KMS-11 (cell line): ENCODE measurements at regions not wholly inside any gene's neighbourhood (a gene's known extent, or its start where the extent isn't known, plus 50 kb on each side); places are given as distances from the start of the nearest gene placed in this dataset.

ENCODE experiments used
- H2AFZ ChIP-seq: fragments of 200-600 bp; sonication (generic); 2 replicates; pipeline ENCODE4 v1.6.1; 2016; ENCODE audit warnings: antibody characterized with exemption, mixed run types, low read depth
- H3K27ac ChIP-seq: fragments of 200-600 bp; sonication (generic); 2 replicates; pipeline ENCODE4 v1.6.1; 2016; ENCODE audit warnings: mild to moderate bottlenecking, mixed run types
- H3K27me3 ChIP-seq: fragments of 200-600 bp; sonication (generic); 2 replicates; pipeline ENCODE4 v1.6.1; 2017; ENCODE audit warnings: mild to moderate bottlenecking, low read depth, mixed run types, moderate library complexity; ENCODE audit not compliant: insufficient read depth
- H3K36me3 ChIP-seq: fragments of 200-600 bp; sonication (generic); 2 replicates; pipeline ENCODE4 v1.6.1; 2017; ENCODE audit warnings: mild to moderate bottlenecking, mixed run types; ENCODE audit not compliant: insufficient read depth
- H3K4me1 ChIP-seq: fragments of 200-600 bp; sonication (generic); 2 replicates; pipeline ENCODE4 v1.6.1; 2016; ENCODE audit warnings: mild to moderate bottlenecking, low read depth, mixed run types; ENCODE audit not compliant: poor library complexity, severe bottlenecking
- H3K4me2 ChIP-seq: fragments of 200-600 bp; sonication (generic); 2 replicates; pipeline ENCODE4 v1.7.0; 2016; ENCODE audit warnings: mild to moderate bottlenecking, mixed run types
- H3K4me3 ChIP-seq: fragments of 200-600 bp; sonication (generic); IDR thresholded peaks from 2 replicates; pipeline ENCODE4 v1.6.1; 2017; ENCODE audit warnings: low read depth, low read length, mixed read lengths; ENCODE audit not compliant: insufficient read depth
- H3K79me2 ChIP-seq: fragments of 200-600 bp; sonication (generic); 2 replicates; pipeline ENCODE4 v1.6.1; 2016; ENCODE audit warnings: low read depth, mixed run types; ENCODE audit not compliant: insufficient read depth
- H3K9ac ChIP-seq: fragments of 200-600 bp; sonication (generic); 2 replicates; pipeline ENCODE4 v1.6.1; 2016; ENCODE audit warnings: mild to moderate bottlenecking, mixed run types
- H4K20me1 ChIP-seq: fragments of 200-600 bp; sonication (generic); 2 replicates; pipeline ENCODE4 v1.6.1; 2016; ENCODE audit warnings: mild to moderate bottlenecking, mixed run types; ENCODE audit not compliant: insufficient read depth
- CTCF ChIP-seq: fragments of 200-600 bp; sonication (generic); conservative IDR thresholded peaks from 2 replicates; pipeline ENCODE4 v1.6.1; 2017; ENCODE audit warnings: low read depth, mild to moderate bottlenecking, antibody characterized with exemption, low read length, moderate library complexity, mixed read lengths

DNA sequence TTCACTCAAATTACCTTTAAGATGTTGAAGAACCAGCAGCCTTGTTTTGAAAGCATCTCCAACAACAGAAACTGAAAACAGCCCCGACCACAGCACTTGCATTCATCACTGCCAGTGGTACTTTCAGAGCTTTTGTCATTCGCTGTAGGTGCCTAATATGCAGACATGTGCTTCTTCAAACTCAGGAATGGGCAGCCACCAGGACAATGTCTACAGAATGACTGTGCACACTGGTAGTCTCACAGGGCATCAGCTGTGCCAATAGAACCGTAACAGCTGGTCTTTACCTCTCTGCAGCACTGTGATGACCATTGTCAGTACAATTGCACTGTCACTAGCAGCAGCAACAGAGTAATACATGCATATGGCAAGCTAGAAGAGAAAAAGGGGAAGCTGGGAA, 1149.7 kb downstream of the STPG2 start:
- H3K27me3 ChIP-seq, result no peaks in the 10 kb centered on the region
- TF ChIP-seq CTCF, result no peak
- H3K4me2 ChIP-seq, result peak overlapping the region; percentile 41
- H2AFZ ChIP-seq, result peak overlapping the region; percentile 33
- no peaks in the 10 kb centered on the region for H4K20me1 ChIP-seq
- no peaks in the 10 kb centered on the region for H3K79me2 ChIP-seq
- peak overlapping the region; percentile 28; the same call in 1 of the 2 replicates for H3K9ac ChIP-seq
- no peak overlapping the region for H3K4me3 ChIP-seq
- peaks cover 42% of the 10 kb centered on the region for H3K4me1 ChIP-seq
- peak overlapping the region; percentile 53; the same call in 1 of the 2 replicates for H3K27ac ChIP-seq
- no peaks in the 10 kb centered on the region for H3K36me3 ChIP-seq

DNA sequence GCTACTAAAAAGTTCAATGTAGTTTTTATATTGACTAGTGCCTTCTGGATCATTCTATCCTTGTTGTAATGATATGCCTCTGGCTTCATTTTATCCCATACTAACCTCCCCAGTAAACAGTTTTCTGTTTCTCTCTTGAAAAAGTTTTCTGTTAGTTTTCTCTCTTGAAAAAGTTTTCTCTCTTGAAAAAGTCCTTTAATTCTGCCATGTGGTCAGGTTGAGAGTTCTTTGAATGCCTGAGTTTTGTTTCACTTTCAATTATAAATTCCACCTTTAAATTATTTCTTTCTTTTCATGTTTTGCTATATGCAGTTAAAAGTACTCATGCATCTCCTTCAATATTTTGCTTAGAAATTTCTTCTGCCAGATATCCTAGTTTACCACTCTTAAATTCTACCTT, 1139.6 kb downstream of the STPG2 start:
- H3K4me3 ChIP-seq, result no peak overlapping the region
- no peak for TF ChIP-seq CTCF
- no peak overlapping the region for H2AFZ ChIP-seq
- no peak overlapping the region; the same call in 1 of the 2 replicates for H3K27ac ChIP-seq
- peaks cover 30% of the 10 kb centered on the region for H3K4me1 ChIP-seq
- no peaks in the 10 kb centered on the region for H3K27me3 ChIP-seq
- H3K36me3 ChIP-seq, result no peaks in the 10 kb centered on the region
- peak overlapping the region; percentile 74 for H3K4me2 ChIP-seq
- no peaks in the 10 kb centered on the region for H3K79me2 ChIP-seq
- H4K20me1 ChIP-seq, result no peaks in the 10 kb centered on the region
- no peak overlapping the region for H3K9ac ChIP-seq

DNA sequence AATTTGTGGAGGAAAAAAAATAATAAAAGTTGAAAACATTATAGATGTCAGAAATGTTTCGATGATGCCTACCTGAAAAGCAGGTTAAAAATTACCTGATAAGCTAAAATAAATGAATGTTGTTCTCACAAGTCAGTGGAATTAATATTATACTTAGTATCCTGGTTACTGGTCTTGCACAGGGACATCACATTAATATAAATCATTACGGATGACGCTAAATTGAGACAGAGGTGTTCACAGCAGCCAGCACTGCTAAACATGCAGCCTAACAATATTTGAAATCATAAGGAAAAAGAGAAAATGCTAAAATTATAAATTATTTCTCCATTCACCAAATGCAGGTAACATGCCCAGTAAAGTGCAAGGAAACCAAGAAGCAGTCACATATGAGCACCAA, 1130.0 kb downstream of the STPG2 start:
- no peak for TF ChIP-seq CTCF
- H3K79me2 ChIP-seq, result no peaks in the 10 kb centered on the region
- H3K9ac ChIP-seq, result no peak overlapping the region
- no peak overlapping the region for H2AFZ ChIP-seq
- no peak overlapping the region for H3K4me2 ChIP-seq
- no peaks in the 10 kb centered on the region for H3K36me3 ChIP-seq
- H3K4me3 ChIP-seq, result no peak overlapping the region
- no peaks in the 10 kb centered on the region for H3K4me1 ChIP-seq
- no peaks in the 10 kb centered on the region for H4K20me1 ChIP-seq
- H3K27ac ChIP-seq, result no peak overlapping the region
- no peaks in the 10 kb centered on the region for H3K27me3 ChIP-seq

GRCh38 chr4:97013711-97014110, 1129.6 kb downstream of the STPG2 start:
- Histone ChIP-seq H3K4me2 (no peak overlapping the region), H3K27me3 (no peaks in the 10 kb centered on the region), H3K36me3 (no peaks in the 10 kb centered on the region), H3K9ac (no peak overlapping the region), H3K27ac (no peak overlapping the region), H4K20me1 (no peaks in the 10 kb centered on the region), H2AFZ (no peak overlapping the region), H3K4me1 (no peaks in the 10 kb centered on the region), H3K79me2 (no peaks in the 10 kb centered on the region), H3K4me3 (no peak overlapping the region)
- no peak for TF ChIP-seq CTCF
